ENCODE measurements at regions not wholly inside any gene's neighbourhood (a gene's known extent, or its start where the extent isn't known, plus 50 kb on each side); places are given as distances from the start of the nearest gene placed in this dataset.

DNA sequence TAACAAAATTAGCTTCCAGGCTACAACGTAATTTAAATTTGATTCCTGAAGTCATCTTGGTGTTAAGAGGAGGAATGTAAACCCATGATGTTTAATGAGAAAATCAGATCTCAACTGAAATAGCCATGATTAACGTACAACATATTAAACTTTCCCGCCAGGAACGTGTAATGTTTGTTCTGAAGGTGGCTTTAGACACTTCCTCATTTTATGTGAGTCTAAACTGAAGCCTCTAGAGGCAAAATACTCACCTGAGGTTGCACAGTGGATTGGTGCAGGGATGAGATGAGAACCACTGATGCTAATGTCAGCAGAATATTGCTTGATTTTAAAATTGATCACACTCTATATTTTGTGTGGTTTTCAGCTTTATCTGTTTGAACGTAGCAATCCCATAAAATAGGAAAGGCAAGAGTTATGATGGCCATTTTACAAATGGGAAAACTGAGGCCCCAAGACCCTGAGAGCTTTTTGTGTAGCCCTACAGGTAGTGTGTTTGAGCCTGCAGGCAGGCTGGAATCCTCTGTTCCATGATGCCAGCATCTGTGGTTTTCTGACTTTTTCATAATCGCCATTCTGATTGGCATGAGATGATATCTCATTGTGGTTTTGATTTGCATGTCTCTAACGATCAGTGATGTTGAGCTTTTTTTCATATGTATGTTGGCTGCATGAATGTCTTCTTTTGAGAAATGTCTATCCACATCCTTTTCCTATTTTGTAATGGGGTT, 243.7 kb upstream of the BMPER start:
- Histone ChIP-seq H3K9me3 (ENCODE audit: control insufficient read depth, insufficient read depth, low read depth, low read length) (no peaks in the 10 kb centered on the region), H3K27me3 (ENCODE audit: control insufficient read depth, insufficient read depth, low read length) (no peaks in the 10 kb centered on the region), H3K4me1 (ENCODE audit: control insufficient read depth, insufficient read depth, low read length) (no peaks in the 10 kb centered on the region), H3K4me3 (ENCODE audit: low read depth in 2 of 2, low read length in 2 of 2) (no peak overlapping the region), H3K36me3 (ENCODE audit: control insufficient read depth, insufficient read depth, low read length) (no peaks in the 10 kb centered on the region), H3K27ac (ENCODE audit: low read length) (no peak overlapping the region)
- intact Hi-C loops (cut with micrococcal nuclease; ENCODE audit: unreplicated experiment): no loop called here
- ATAC-seq: no peak
- POLR2A ChIA-PET: no interaction called here
- DNase-seq (ENCODE audit: low read depth, low spot score): no peak
- no TSS peak for BruUV-seq (replicated peaks)
- CTCF ChIA-PET: no interaction called here
- in situ Hi-C loops (cut with HindIII; ENCODE audit: low pct_unique_long_range_greater_than_20kb, low sequenced_read_pairs): no loop called here
- TF ChIP-seq, protein P1, sequence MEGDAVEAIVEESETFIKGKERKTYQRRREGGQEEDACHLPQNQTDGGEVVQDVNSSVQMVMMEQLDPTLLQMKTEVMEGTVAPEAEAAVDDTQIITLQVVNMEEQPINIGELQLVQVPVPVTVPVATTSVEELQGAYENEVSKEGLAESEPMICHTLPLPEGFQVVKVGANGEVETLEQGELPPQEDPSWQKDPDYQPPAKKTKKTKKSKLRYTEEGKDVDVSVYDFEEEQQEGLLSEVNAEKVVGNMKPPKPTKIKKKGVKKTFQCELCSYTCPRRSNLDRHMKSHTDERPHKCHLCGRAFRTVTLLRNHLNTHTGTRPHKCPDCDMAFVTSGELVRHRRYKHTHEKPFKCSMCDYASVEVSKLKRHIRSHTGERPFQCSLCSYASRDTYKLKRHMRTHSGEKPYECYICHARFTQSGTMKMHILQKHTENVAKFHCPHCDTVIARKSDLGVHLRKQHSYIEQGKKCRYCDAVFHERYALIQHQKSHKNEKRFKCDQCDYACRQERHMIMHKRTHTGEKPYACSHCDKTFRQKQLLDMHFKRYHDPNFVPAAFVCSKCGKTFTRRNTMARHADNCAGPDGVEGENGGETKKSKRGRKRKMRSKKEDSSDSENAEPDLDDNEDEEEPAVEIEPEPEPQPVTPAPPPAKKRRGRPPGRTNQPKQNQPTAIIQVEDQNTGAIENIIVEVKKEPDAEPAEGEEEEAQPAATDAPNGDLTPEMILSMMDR (IDR thresholded peaks at IDR 0.05): no peak
- TF ChIP-seq TCF7L2 (IDR thresholded peaks at IDR 0.05; ENCODE audit: low read depth, low read length): no peak
- no peak for TF ChIP-seq SIN3A (IDR thresholded peaks at IDR 0.05; ENCODE audit: borderline replicate concordance, insufficient read depth, low read depth, low read length)
- TF ChIP-seq, protein P2, sequence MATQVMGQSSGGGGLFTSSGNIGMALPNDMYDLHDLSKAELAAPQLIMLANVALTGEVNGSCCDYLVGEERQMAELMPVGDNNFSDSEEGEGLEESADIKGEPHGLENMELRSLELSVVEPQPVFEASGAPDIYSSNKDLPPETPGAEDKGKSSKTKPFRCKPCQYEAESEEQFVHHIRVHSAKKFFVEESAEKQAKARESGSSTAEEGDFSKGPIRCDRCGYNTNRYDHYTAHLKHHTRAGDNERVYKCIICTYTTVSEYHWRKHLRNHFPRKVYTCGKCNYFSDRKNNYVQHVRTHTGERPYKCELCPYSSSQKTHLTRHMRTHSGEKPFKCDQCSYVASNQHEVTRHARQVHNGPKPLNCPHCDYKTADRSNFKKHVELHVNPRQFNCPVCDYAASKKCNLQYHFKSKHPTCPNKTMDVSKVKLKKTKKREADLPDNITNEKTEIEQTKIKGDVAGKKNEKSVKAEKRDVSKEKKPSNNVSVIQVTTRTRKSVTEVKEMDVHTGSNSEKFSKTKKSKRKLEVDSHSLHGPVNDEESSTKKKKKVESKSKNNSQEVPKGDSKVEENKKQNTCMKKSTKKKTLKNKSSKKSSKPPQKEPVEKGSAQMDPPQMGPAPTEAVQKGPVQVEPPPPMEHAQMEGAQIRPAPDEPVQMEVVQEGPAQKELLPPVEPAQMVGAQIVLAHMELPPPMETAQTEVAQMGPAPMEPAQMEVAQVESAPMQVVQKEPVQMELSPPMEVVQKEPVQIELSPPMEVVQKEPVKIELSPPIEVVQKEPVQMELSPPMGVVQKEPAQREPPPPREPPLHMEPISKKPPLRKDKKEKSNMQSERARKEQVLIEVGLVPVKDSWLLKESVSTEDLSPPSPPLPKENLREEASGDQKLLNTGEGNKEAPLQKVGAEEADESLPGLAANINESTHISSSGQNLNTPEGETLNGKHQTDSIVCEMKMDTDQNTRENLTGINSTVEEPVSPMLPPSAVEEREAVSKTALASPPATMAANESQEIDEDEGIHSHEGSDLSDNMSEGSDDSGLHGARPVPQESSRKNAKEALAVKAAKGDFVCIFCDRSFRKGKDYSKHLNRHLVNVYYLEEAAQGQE (IDR thresholded peaks at IDR 0.05; ENCODE audit: insufficient read depth in 1 of 2, low read depth in 2 of 2, low read length in 1 of 2): no peak
- TF ChIP-seq POLR2AphosphoS5 (IDR thresholded peaks at IDR 0.05; ENCODE audit: low read depth, low read length): no peak

DNA sequence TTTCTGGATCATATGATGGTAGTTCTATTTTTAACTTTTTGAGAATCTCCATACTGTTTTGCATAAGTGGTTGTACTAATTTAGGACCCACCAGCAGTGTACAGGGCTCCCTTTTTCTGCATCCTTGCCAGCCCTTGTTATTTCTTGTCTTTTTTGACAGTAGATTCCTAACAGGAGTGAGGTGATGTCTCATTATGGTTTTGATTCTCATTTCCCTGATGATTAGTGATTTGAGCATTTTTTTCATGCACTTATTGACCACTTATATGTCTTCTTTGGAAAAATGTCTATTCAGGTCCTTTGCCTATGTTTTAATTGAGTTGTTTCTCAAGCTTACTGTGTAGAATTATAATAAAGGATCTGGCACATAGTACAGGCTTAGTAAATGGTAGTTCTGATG, 238.8 kb upstream of the BMPER start:
- intact Hi-C loops (cut with micrococcal nuclease; ENCODE audit: unreplicated experiment) (no loop called here), in situ Hi-C loops (cut with HindIII; ENCODE audit: low pct_unique_long_range_greater_than_20kb, low sequenced_read_pairs) (no loop called here)
- ATAC-seq (no peak), DNase-seq (ENCODE audit: low read depth, low spot score) (no peak)
- no peaks in the 10 kb centered on the region for H3K36me3 ChIP-seq (ENCODE audit: control insufficient read depth, insufficient read depth, low read length)
- TF ChIP-seq, protein P2 (IDR thresholded peaks at IDR 0.05; ENCODE audit: insufficient read depth in 1 of 2, low read depth in 2 of 2, low read length in 1 of 2): no peak
- TF ChIP-seq, protein P1 (IDR thresholded peaks at IDR 0.05): no peak
- TF ChIP-seq TCF7L2 (IDR thresholded peaks at IDR 0.05; ENCODE audit: low read depth, low read length): no peak
- TF ChIP-seq POLR2AphosphoS5 (IDR thresholded peaks at IDR 0.05; ENCODE audit: low read depth, low read length): no peak
- no peak for TF ChIP-seq SIN3A (IDR thresholded peaks at IDR 0.05; ENCODE audit: borderline replicate concordance, insufficient read depth, low read depth, low read length)
- CTCF ChIA-PET: no interaction called here
- POLR2A ChIA-PET: no interaction called here
- H3K4me3 ChIP-seq (ENCODE audit: low read depth in 2 of 2, low read length in 2 of 2): no peak overlapping the region
- no peak overlapping the region for H3K27ac ChIP-seq (ENCODE audit: low read length)
- BruUV-seq (replicated peaks): no TSS peak
- H3K4me1 ChIP-seq (ENCODE audit: control insufficient read depth, insufficient read depth, low read length): 0 out of 2 replicates have a peak, but pooled peaks cover 2% of the 10 kb centered on the region
- 0 out of 2 replicates have a peak, but pooled peaks cover 2% of the 10 kb centered on the region for H3K27me3 ChIP-seq (ENCODE audit: control insufficient read depth, insufficient read depth, low read length)
- no peaks in the 10 kb centered on the region for H3K9me3 ChIP-seq (ENCODE audit: control insufficient read depth, insufficient read depth, low read depth, low read length)
